ENCODE measurements at regions not wholly inside any gene's neighbourhood (a gene's known extent, or its start where the extent isn't known, plus 50 kb on each side); places are given as distances from the start of the nearest gene placed in this dataset.
"Not testable (repeated sequence)": the region's sequence is repeated elsewhere in the genome, so short reads cannot be mapped to it uniquely, and the experiment has no call there.

- no peak for DNase-seq
These were observed 1322.3 kb downstream of the UQCRFS1 start for GRCh38 chr19:27890696-27891095.

GRCh38 chr19:27890206-27890605, 1322.7 kb downstream of the UQCRFS1 start:
- no peak for DNase-seq

- DNase-seq = no peak
These were observed 1323.8 kb downstream of the UQCRFS1 start for GRCh38 chr19:27889156-27889555.

- no peak for DNase-seq
These were observed 1325.0 kb downstream of the UQCRFS1 start for GRCh38 chr19:27887946-27888345.

GRCh38 chr19:27885359-27885758, 1327.6 kb downstream of the UQCRFS1 start:
- no peak for DNase-seq

GRCh38 chr19:27884376-27884775, 1328.6 kb downstream of the UQCRFS1 start:
- DNase-seq = no peak

GRCh38 chr19:27881213-27881612, 1331.7 kb downstream of the UQCRFS1 start:
- no peak for DNase-seq

GRCh38 chr19:27876976-27877512, 1335.9 kb downstream of the UQCRFS1 start:
- no peak for DNase-seq

GRCh38 chr19:27876489-27876888, 1336.5 kb downstream of the UQCRFS1 start:
- DNase-seq = no peak

- DNase-seq = no peak
These were observed 1340.6 kb downstream of the UQCRFS1 start for GRCh38 chr19:27872370-27872769.

- no peak for DNase-seq
These were observed 1342.7 kb downstream of the UQCRFS1 start for GRCh38 chr19:27870293-27870692.

- no peak for DNase-seq
These were observed 1344.9 kb downstream of the UQCRFS1 start for GRCh38 chr19:27868007-27868406.

GRCh38 chr19:27865927-27866777, 1346.8 kb downstream of the UQCRFS1 start:
- no peak for DNase-seq

- DNase-seq = no peak
These were observed 1351.5 kb downstream of the UQCRFS1 start for GRCh38 chr19:27861411-27861975.

- no peak for DNase-seq
These were observed 1352.5 kb downstream of the UQCRFS1 start for GRCh38 chr19:27860309-27860934.

GRCh38 chr19:27859689-27860088, 1353.3 kb downstream of the UQCRFS1 start:
- no peak for DNase-seq

GRCh38 chr19:27858981-27859581, 1353.9 kb downstream of the UQCRFS1 start:
- no peak for DNase-seq

- DNase-seq = not testable (repeated sequence)
These were observed 1360.0 kb downstream of the UQCRFS1 start for GRCh38 chr19:27852931-27853330.

GRCh38 chr19:27851543-27852060, 1361.3 kb downstream of the UQCRFS1 start:
- no peak for DNase-seq

- no peak for DNase-seq
These were observed 1361.9 kb downstream of the UQCRFS1 start for GRCh38 chr19:27851002-27851481.

GRCh38 chr19:27846944-27847343, 1366.0 kb downstream of the UQCRFS1 start:
- DNase-seq = no peak

GRCh38 chr19:27844261-27844660, 1368.7 kb downstream of the UQCRFS1 start:
- no peak for DNase-seq

- DNase-seq = no peak
These were observed 1369.1 kb downstream of the UQCRFS1 start for GRCh38 chr19:27843861-27844260.

Data from cortex of kidney (tissue), 1 donor.